HFF-Myc (cell line): ENCODE measurements at regions not wholly inside any gene's neighbourhood (a gene's known extent, or its start where the extent isn't known, plus 50 kb on each side); places are given as distances from the start of the nearest gene placed in this dataset.
"Not testable (repeated sequence)": the region's sequence is repeated elsewhere in the genome, so short reads cannot be mapped to it uniquely, and the experiment has no call there.

Experiments used
- DNase-seq: peaks from one replicate; pipeline ENCODE4 v3.0.0-alpha.2; 2011; ENCODE audit warnings: low read depth; ENCODE audit errors: extremely low read depth
- H3K4me3 ChIP-seq: replicated peaks from 2 replicates; pipeline ENCODE4 v1.5.1; 2011; ENCODE audit warnings: low read depth, mild to moderate bottlenecking, control low read depth, low read length
- TF ChIP-seq, protein P1 (sequence below): IDR thresholded peaks from 2 replicates; pipeline ENCODE4 v1.5.1; 2012; ENCODE audit warnings: mild to moderate bottlenecking, low read depth, low read length, control low read depth; ENCODE audit errors: missing control alignments

DNA sequence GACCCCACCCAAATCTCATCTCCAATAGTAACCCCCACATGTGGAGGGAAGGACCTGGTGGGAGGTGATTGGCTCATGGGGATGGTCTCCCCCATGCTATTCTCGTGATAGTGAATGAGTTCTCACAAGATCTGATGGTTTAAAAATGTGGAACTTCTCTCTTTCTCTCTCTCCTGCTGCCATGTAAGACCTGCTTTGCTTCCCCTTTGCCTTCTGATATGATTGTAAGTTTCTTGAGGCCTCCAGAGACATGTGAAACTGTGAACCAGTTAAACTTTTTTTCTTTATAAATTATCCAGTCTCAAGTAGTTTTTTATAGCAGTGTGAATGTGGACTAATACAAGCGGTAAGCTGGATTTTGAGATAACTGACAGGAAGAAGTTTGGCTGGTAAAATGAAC lies 60.3 kb upstream of the MBNL1 start:
- TF ChIP-seq, protein P1, sequence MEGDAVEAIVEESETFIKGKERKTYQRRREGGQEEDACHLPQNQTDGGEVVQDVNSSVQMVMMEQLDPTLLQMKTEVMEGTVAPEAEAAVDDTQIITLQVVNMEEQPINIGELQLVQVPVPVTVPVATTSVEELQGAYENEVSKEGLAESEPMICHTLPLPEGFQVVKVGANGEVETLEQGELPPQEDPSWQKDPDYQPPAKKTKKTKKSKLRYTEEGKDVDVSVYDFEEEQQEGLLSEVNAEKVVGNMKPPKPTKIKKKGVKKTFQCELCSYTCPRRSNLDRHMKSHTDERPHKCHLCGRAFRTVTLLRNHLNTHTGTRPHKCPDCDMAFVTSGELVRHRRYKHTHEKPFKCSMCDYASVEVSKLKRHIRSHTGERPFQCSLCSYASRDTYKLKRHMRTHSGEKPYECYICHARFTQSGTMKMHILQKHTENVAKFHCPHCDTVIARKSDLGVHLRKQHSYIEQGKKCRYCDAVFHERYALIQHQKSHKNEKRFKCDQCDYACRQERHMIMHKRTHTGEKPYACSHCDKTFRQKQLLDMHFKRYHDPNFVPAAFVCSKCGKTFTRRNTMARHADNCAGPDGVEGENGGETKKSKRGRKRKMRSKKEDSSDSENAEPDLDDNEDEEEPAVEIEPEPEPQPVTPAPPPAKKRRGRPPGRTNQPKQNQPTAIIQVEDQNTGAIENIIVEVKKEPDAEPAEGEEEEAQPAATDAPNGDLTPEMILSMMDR: no peak
- no peak for DNase-seq
- H3K4me3 ChIP-seq: no peak overlapping the region

DNA sequence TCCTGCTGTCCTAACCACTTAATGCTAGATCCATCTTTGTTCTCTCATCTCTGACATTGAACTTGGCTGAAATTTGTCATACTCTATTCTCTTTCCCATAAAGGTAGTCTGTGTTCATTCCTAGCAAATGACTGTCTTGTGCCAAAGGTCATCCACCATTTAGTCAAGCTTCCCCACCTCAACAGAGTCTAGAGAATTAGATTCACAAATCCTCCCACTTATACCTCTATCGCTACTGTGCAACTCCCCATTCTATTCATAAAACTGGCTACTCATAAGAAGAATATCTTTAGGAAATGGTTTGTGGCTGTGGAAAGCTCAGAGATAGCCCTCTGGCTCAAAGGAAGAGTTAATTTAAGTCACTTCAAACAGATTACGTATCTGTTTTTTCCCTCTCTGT lies 59.7 kb upstream of the MBNL1 start:
- TF ChIP-seq, protein P1: no peak
- H3K4me3 ChIP-seq: no peak overlapping the region
- no peak for DNase-seq

DNA sequence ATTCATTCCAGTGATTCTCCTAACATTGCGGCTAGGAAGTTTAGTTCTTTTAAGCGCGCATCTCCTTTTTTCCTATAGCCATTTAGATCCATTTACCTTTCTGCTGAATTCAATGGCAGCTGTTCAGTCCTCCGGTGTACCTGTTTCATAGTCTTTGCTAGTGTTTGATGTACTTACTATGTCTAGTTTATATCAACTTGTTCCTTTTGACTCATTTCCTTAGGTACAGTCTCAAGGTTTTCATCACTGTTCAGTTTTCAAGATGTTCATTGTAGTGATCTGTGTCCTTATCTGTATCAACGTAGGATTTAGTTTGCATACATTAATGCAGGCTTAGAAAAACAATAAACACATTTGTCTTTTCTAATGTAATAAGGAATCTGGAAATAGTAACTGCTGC lies 59.0 kb upstream of the MBNL1 start:
- TF ChIP-seq, protein P1: no peak
- H3K4me3 ChIP-seq: no peak overlapping the region
- no peak for DNase-seq

DNA sequence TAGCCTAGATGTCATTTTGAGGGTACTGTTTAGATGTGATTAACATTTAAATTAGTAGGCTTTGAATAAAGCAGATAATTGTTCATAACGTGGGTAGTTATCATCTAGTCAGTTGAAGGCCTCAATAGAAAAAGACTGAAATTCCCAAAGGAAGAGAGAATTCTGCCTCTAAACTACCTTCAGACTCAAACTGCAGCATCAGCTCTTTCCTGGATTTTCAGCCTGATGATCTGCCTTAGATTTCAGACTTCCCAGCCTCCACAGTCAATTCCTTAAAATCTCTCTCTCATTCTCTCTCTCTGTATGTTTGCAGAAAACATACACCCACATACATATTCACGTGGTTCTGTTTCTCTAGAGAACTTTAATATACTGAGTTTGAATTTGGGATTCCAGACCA lies 58.0 kb upstream of the MBNL1 start:
- TF ChIP-seq, protein P1: no peak
- H3K4me3 ChIP-seq: no peak overlapping the region
- DNase-seq: no peak

DNA sequence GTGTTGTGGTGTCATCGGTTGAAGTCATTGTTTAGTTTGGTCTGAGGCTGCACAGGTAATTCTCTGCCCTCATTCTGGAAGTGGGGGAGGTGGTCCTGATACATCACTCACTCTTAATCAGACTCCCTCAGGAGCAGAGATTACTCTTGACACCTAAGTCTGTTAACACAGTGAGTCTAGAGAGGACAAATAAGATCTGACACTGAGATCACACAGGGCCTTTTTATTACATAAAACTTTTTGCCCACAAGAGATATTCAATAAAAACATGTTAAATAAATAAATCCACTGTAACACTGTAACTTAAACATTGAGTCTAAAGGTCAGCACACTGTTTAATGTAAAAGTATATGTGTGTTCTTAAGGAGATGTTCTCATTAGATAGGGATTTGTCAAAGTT lies 57.1 kb upstream of the MBNL1 start:
- DNase-seq: no peak
- TF ChIP-seq, protein P1: no peak
- no peak overlapping the region for H3K4me3 ChIP-seq

DNA sequence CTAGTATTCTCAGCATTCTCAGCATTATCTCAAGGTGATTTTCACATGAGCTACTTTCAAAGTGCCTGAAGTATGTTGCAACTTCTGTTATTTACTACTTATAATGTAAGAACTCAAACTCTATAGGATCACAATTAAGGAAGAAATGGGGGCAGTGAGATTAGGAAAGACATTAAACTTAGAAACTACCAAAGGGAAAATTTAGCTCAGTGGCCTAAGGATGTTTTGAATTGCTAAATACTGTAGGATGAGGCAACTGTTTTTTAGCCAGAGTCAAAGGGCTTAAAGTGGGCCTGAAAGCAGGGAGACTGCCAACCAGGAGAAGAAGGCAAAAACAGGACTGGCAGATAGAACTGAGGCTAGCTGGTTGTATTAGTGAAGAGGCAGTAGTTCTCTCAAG lies 55.5 kb upstream of the MBNL1 start:
- no peak for DNase-seq
- TF ChIP-seq, protein P1: no peak
- H3K4me3 ChIP-seq: no peak overlapping the region

DNA sequence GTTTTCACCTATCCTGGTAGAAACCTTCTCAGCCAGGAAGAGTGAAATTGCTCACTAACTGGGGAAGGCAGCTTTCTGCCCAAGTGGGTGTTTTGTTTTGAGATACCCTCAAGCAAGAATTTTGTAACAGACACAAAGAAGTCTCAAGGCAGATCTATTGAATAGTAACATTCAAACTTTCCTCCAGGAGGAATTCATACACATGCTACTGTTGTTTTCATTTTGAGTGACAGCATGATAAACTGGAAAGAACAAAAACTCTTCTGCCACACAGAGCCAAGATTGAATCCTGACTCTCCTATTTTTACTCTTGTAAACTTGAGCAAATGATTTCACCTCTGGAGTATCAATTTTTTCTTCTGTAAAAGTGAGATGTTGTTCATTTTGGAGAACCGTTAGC lies 54.8 kb upstream of the MBNL1 start:
- DNase-seq: no peak
- TF ChIP-seq, protein P1: no peak
- no peak overlapping the region for H3K4me3 ChIP-seq

DNA sequence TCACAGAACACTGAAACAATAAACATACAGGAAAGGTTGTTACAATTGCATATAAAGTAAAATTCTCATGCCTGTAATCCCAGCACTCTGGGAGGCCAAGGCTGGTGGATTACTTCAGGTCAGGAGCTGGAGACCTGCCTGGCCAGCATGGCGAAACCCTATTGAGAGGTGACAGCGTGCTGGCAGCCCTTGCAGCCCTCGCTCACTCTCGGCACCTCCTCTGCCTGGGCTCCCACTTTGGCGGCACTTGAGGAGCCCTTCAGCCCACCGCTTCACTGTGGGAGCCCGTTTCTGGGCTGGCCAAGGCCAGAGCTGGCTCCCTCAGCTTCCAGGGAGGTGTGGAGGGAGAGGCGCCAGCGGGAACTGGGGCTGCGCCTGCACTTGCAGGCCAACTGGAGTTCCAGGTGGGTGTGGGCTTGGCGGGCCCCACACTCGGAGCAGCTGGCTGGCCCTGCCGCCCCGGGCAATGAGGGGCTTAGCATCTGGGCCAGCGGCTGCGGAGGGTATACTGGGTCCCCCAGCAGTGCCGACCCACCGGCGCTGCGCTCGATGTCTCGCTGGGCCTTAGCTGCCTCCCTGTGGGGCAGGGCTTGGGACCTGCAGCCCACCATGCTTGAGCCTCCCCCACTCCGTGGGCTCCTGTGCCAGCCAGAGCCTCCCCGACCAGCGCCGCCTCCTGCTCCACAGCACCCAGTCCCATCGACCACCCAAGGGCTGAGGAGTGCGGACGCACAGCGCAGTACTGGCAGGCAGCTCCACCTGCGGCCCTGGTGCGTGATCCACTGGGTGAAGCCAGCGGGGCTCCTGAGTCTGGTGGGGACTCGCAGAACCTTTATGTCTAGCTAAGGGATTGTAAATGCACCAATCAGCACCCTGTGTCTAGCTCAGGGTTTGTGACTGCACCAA lies 51.5 kb upstream of the MBNL1 start:
- H3K4me3 ChIP-seq, DNase-seq: not testable (repeated sequence)
